IPS-15b (cell line): ENCODE measurements at regions not wholly inside any gene's neighbourhood (a gene's known extent, or its start where the extent isn't known, plus 50 kb on each side); places are given as distances from the start of the nearest gene placed in this dataset.
A peak's percentile ranks its signal among the peaks of the same experiment; 100 is the strongest.

Source experiments
- H3K27me3 ChIP-seq: one replicate; pipeline ENCODE4 v1.6.1; 2013; ENCODE audit warnings: low read length; ENCODE audit not compliant: control insufficient read depth, insufficient read depth
- H3K36me3 ChIP-seq: one replicate; pipeline ENCODE4 v1.6.1; 2013; ENCODE audit warnings: low read length; ENCODE audit not compliant: control insufficient read depth, insufficient read depth
- H3K4me1 ChIP-seq: one replicate; pipeline ENCODE4 v1.6.1; 2013; ENCODE audit warnings: mild to moderate bottlenecking, low read length; ENCODE audit not compliant: control insufficient read depth, insufficient read depth
- H3K4me3 ChIP-seq: one replicate; pipeline ENCODE4 v1.5.1; 2013; ENCODE audit warnings: low read depth, low read length
- H3K9ac ChIP-seq: one replicate; pipeline ENCODE4 v1.6.1; 2013; ENCODE audit warnings: low read depth, mild to moderate bottlenecking, low read length
- H3K9me3 ChIP-seq: one replicate; pipeline ENCODE4 v1.6.1; 2013; ENCODE audit warnings: mild to moderate bottlenecking, low read length; ENCODE audit not compliant: control insufficient read depth, insufficient read depth

DNA sequence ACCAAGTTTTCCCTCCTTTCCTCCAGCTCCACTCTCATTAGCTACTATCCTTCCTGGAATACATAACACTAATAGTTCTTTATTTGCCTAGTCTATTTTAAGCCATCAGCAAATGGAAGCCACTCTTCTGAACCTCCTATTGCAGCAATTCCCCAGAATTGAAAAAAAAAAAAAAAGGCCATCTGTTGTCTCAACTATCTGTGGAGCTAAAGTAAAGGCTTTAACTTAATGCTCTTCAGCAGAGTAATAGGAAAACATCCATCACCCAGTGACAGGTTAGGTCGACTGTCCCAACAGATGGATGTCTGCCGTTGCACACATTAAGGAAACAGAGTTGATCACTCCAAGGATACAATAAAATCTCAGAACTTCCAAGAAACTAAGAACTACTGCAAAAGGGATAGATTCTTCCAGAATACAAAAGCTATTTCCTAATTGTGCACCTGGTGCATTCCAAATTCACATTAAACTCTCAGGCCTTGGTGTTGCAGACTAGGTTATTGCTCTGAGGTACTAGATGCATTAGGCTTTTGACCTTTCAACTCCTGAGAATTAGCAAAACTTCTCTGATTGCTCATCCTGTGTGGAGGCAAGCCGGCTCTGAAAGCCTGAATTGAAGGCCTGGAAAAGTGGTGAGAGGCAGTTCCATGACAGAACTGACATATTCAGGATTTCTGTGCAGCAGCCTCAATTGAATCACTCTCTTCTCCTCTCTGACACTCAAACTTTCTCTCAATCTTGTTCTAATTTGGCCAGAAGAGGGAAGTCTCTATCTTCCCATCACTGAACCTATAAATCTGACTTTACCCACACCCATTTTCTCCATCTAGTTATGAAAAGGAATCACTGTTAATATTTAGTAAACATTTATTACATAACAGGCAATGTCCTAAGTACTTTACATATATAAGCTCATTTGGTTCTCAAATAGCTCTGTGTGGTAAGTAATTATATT, 238.4 kb upstream of the HMGA2 start:
- no peaks in the 10 kb centered on the region for H3K27me3 ChIP-seq
- no peak overlapping the region for H3K4me3 ChIP-seq
- H3K9ac ChIP-seq: no peak overlapping the region
- no peaks in the 10 kb centered on the region for H3K9me3 ChIP-seq
- no peaks in the 10 kb centered on the region for H3K36me3 ChIP-seq
- no peaks in the 10 kb centered on the region for H3K4me1 ChIP-seq

GRCh38 chr12:65586796-65587195, 237.5 kb upstream of the HMGA2 start:
- no peaks in the 10 kb centered on the region for H3K4me1 ChIP-seq
- no peak overlapping the region for H3K4me3 ChIP-seq
- no peak overlapping the region for H3K9ac ChIP-seq
- H3K27me3 ChIP-seq: no peaks in the 10 kb centered on the region
- no peaks in the 10 kb centered on the region for H3K9me3 ChIP-seq
- no peaks in the 10 kb centered on the region for H3K36me3 ChIP-seq

DNA sequence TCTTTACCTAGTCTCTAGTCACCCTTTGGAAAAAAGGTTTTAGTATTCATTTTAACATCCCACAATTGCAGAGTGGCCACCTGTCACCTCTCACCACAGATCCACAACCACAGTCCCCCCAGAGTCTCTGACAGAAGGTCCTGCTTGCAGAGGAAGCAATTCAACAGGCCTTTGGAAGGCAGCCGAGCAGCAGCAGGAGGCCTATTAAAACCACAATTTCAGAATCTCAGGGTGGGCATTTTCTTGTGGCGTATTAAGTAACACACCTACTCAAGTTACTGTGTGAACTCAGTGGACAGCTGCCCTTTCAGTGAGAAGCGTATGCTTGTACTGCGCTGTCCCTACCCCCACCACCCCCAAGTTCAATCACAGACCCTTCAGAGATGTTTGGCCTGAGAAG, 234.0 kb upstream of the HMGA2 start:
- H3K4me1 ChIP-seq: peaks cover 7% of the 10 kb centered on the region
- no peaks in the 10 kb centered on the region for H3K27me3 ChIP-seq
- no peak overlapping the region for H3K4me3 ChIP-seq
- no peaks in the 10 kb centered on the region for H3K36me3 ChIP-seq
- H3K9me3 ChIP-seq: no peaks in the 10 kb centered on the region
- no peak overlapping the region for H3K9ac ChIP-seq

- H3K36me3 ChIP-seq: no peaks in the 10 kb centered on the region
- H3K4me1 ChIP-seq: peaks cover 8% of the 10 kb centered on the region
- H3K27me3 ChIP-seq: no peaks in the 10 kb centered on the region
- H3K4me3 ChIP-seq: no peak overlapping the region
- H3K9ac ChIP-seq: no peak overlapping the region
- no peaks in the 10 kb centered on the region for H3K9me3 ChIP-seq
Observed at GRCh38 chr12:65592416-65592815, 231.9 kb upstream of the HMGA2 start.

DNA sequence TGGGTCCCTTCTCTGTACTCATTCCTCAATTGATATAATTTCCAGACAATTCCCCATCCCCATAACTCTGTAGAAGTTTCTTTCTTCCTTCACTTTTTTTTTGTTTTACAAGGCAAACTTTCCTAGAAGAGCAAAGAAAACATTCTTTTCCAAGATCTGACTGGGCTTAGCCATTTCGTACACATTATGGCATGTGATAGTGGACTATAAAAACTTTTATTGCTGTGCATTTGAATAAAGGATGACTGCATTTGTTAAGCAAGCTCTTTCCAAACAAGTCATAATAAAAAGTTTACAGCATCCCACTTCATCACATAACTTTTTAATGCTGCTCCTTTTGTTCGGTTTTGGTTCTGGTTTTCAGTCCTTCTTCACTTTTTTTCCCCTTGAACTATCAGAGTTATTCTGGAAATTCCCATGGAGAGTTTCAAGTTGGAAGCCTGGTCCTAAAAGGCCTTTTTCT, 231.0 kb upstream of the HMGA2 start:
- Histone ChIP-seq H3K27me3 (no peaks in the 10 kb centered on the region), H3K4me3 (no peak overlapping the region), H3K36me3 (no peaks in the 10 kb centered on the region), H3K9me3 (no peaks in the 10 kb centered on the region), H3K4me1 (peaks cover 11% of the 10 kb centered on the region), H3K9ac (no peak overlapping the region)

DNA sequence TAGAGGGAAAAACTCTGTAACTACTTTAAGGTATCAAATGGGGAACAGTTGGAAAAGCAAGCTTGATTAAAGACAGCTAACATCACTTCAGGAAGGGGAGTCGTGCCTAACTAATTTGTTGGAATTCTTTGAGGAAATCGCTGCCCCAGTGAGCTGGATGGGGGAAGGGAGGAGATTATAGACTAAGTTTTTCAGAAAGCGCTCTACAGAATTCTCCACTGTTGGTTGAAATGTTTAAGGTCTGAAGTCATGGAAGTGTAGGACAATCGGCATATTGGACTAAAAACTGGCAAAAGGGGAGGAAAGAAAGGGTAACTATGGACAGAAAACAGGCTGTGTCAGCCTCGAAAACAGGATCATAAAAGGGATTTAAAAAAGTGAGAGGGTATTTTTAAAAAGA, 229.9 kb upstream of the HMGA2 start:
- Histone ChIP-seq H3K4me1 (peaks cover 16% of the 10 kb centered on the region), H3K9me3 (no peaks in the 10 kb centered on the region), H3K36me3 (no peaks in the 10 kb centered on the region), H3K9ac (no peak overlapping the region), H3K27me3 (no peaks in the 10 kb centered on the region), H3K4me3 (peak overlapping the region; percentile 20)

- Histone ChIP-seq H3K4me1 (peaks cover 16% of the 10 kb centered on the region), H3K27me3 (no peaks in the 10 kb centered on the region), H3K9me3 (no peaks in the 10 kb centered on the region), H3K36me3 (no peaks in the 10 kb centered on the region), H3K4me3 (peak overlapping the region; percentile 20), H3K9ac (no peak overlapping the region)
Observed at GRCh38 chr12:65595016-65595560, 229.2 kb upstream of the HMGA2 start.

- Histone ChIP-seq H3K36me3 (no peaks in the 10 kb centered on the region), H3K27me3 (no peaks in the 10 kb centered on the region), H3K9ac (no peak overlapping the region), H3K4me3 (no peak overlapping the region), H3K9me3 (no peaks in the 10 kb centered on the region), H3K4me1 (peaks cover 16% of the 10 kb centered on the region)
Observed at GRCh38 chr12:65596514-65597091, 227.7 kb upstream of the HMGA2 start.

DNA sequence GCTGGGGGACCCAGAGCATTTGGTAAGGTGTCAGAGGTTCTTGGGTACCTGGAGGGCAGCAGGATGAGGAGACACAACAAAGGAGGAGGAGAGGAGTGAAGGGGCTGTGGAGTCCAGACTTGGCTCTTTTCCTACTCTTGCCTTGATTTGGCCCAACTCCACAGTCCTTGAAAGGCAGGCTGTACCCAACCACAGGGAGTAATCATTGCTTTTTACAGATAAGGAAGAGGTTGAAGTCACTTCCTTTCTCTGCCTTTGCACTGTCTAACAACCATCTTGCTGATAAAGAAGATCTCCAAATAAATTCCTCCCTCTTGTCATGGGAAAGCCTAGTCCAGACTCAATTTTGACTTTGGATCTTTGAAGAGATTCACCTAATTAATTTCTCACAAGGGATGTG, 226.8 kb upstream of the HMGA2 start:
- no peaks in the 10 kb centered on the region for H3K36me3 ChIP-seq
- H3K4me1 ChIP-seq: peaks cover 16% of the 10 kb centered on the region
- H3K9ac ChIP-seq: no peak overlapping the region
- H3K4me3 ChIP-seq: no peak overlapping the region
- H3K9me3 ChIP-seq: no peaks in the 10 kb centered on the region
- no peaks in the 10 kb centered on the region for H3K27me3 ChIP-seq

- Histone ChIP-seq H3K9ac (no peak overlapping the region), H3K36me3 (no peaks in the 10 kb centered on the region), H3K9me3 (no peaks in the 10 kb centered on the region), H3K4me3 (no peak overlapping the region), H3K27me3 (no peaks in the 10 kb centered on the region), H3K4me1 (peaks cover 18% of the 10 kb centered on the region)
Observed at GRCh38 chr12:65598688-65599087, 225.6 kb upstream of the HMGA2 start.

DNA sequence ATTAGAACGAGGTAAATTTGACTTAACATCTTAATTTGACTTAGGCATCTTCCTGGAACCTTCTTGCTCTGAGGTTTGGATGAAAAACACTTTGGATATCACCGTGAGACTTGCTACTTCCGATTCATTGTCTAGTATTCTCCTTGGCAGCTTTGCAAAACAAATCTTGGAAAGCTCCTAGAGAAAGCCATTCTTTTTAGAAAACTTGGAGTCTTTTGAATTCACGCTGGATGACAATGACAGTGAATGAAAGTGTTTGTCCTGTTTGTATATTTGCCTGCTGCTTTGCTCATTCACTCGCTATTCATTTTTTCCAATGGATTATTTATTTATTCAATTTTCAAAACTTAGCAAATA, 222.1 kb upstream of the HMGA2 start:
- Histone ChIP-seq H3K9ac (no peak overlapping the region), H3K9me3 (no peaks in the 10 kb centered on the region), H3K27me3 (no peaks in the 10 kb centered on the region), H3K4me3 (no peak overlapping the region), H3K4me1 (peaks cover 12% of the 10 kb centered on the region), H3K36me3 (no peaks in the 10 kb centered on the region)
